LoVo (cell line): ENCODE measurements at regions not wholly inside any gene's neighbourhood (a gene's known extent, or its start where the extent isn't known, plus 50 kb on each side); places are given as distances from the start of the nearest gene placed in this dataset.
A peak's percentile ranks its signal among the peaks of the same experiment; 100 is the strongest.

Experiments
- DNase-seq: peaks from one replicate; pipeline ENCODE4 v3.0.0-alpha.2; 2016; ENCODE audit warnings: low spot score

DNA sequence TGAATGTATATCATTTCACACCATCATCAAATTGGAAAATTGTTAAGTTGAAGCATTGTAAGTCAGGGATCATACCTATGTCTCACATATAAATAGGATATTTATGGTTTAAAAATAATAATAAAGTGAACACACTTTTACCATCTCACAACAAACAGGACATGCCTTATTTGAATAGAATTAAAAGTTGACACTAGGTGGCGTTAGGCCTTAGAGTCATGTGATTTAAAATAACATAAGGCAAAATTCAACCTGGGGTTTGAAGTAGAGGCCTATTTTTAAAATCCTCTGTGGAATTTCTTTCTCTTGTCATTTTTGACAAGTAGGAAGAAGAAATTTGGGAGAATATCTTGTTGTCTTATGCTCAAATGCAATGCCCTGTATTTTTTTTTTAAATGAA lies 184.7 kb upstream of the PCDH15 start:
- DNase-seq, result peak; percentile 20

DNA sequence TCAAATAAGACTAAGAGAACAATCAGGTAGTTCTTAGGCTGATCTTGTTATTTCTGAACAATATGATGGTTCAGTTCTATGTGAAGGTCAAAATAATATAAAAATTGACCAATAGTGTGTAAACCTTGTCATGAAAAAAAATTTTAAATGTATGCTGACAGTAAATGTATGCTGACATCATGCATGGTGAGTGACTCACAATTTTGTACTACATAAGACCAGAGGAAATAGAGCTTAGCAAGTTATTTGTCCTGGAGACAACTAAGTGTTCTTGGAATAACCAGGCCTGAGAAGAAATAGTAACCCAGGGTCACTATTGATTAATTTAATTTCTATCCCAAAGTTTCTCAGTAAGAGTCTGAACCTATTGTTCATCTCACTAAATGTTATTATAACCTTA lies 182.2 kb upstream of the PCDH15 start:
- DNase-seq, result no peak

DNA sequence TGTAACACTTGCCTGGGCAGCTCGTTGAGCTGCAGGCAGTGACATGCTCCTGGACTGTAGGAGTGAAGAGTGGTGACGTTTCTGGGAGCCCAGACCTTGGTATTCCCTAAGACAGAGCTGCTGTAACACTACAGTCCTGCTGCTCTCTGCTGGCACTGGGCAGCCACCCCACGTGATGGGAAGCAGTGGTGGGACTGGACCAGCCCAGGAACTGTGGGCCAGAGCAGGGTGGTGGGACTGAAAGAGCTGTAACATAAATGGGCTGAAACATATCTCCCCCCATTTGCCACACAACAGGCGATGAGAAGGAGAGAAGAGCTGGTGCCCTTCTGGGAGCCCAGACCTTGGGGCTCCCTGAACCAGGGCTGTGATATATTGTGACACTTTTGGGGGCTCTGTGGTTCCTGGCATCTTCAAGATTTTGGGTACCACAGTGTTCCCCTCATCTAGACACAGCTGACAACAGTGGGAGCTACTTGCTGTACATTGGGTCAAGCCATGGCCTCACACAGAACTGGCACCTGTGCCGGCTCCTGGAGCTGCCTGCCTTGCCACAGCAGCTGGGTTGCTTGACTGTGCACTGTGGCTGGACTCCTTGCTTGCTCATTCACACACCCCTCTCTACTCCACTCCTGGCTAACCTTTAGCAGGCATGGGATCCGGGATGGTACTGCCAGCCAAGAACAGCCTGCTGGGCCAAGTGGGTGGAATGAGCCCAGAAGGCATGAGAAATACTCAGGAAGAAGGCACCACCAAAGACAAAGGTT lies 161.3 kb upstream of the PCDH15 start:
- DNase-seq, result no peak

DNA sequence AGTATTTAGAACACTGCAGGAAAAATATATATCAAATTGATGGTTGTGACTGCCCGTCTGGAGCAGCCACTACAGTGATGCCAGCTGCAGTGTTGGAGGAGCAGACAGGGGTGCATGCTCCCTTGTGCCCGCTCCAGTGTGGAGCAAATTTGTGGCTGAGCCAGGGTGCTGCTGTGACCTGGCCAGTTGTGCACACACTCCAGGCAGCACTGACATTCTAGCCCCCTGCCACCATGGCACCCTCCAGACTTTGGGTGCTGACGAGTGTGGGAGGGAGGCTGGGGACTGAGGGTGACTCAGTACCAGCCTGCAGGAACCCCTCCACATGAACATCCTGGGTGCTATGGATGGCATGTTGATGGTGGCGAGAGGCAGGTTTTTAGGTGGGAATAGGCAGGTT lies 160.0 kb upstream of the PCDH15 start:
- DNase-seq, result no peak

DNA sequence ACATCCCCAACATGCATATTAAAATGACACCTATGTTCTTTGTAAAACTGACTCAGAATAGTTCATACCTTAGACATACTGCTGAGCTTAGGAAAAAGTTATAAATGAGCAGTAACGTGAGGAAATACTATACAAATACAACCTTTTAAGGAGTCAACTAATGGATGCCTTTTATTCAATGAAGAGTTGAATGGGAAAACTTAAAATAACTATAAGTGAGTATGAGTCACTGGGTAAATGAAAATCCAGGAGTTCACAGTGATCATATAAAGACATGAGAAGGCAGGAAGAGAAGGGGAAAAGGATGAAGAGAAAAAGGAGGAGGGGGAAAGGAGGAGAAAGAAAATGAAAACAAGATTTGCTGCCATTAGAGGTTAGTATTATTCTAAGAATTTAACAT lies 157.8 kb upstream of the PCDH15 start:
- no peak for DNase-seq

DNA sequence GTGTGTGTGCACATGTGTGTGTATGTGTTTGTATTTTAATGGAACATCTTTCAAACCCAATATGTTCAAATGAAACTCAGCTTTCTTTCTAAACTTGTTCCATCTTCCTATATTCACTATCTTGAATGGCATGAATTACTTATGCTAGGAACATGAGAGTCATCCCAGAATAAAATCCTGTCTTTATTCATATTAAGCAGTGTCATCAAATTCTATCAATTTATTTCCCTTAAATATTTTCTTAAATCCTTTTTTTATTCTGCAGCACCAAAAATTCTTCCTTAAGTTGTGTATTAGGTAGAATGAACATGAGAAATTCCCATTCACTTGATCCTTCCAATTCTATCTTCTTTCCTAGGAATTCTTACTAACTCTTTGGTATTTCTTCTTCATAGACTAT lies 146.6 kb upstream of the PCDH15 start:
- DNase-seq, result no peak

DNA sequence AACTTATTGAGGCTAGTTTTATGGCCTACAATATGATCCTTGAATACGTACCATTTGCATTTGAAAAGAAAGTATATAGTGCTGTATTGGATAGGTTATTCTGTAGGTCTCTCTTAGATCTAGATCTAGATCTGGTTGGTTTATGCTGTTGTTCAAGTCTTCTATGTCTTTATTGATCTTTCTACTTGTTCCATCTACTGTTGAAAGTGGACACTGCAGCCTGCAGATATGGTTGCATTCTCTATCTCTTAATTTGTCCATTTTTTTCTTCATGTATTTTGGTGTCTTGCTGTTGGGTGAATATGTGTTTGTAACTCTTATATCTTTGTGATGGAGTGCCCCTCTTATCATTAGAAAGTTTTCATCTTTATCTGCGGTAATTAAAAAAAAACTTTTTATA lies 139.4 kb upstream of the PCDH15 start:
- no peak for DNase-seq

DNA sequence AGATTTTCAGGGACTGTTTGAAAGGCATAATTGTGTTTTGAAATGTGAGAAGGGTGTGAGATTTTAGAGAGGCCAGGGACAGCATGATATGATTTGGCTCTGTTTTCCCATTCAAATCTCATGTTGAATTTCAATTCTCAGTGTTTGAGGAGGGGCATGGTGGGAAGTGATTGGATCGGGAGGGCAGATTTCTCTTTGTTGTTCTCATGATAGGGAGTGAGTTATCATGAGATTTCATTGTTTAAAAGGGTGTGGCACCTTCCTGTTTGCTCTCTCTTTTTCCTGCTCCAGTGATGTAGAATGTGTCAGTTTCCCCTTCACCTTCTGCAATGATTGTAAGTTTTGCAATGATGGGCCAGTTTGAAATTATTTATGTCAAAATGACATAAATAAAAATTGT lies 113.0 kb upstream of the PCDH15 start:
- DNase-seq, result no peak

DNA sequence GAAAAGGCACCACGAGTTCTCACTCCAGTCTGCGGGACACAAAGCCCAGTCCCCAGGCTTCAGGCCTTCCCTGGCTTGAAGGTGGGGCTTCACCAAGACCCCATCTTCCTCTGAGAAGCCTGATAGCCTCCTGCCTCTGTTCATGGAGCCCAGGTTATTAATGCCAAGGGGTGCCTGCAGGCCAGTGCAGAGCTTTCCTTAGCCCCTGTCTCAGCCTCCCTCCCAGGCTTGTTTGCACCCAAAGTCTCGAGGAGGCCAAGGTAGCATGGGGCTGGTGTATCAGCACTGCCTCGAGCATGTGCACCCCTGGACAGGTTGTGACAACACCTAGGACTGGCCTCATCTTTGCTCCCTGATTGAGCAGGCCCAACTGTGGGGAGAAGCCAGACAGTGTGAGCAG lies 108.1 kb upstream of the PCDH15 start:
- DNase-seq, result no peak

DNA sequence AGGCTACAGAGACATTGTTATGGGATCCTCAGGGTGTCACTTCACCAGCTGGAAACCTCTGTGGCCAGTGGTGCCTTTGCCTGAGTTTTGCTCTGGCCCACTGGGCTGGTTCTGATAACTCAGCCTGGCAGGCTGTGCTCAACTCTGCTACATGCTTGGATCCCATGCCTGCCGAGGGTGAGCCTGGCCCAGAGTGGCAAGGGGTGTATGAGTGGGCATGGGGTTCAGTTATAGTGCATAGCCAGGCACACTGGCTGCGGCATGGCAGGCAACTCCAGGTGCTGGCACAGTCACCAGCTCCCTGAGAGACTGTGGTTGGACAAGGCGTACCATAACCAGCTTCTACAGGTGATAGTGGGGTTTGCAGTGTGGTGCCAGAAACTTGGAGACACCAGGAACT lies 107.0 kb upstream of the PCDH15 start:
- DNase-seq, result no peak

DNA sequence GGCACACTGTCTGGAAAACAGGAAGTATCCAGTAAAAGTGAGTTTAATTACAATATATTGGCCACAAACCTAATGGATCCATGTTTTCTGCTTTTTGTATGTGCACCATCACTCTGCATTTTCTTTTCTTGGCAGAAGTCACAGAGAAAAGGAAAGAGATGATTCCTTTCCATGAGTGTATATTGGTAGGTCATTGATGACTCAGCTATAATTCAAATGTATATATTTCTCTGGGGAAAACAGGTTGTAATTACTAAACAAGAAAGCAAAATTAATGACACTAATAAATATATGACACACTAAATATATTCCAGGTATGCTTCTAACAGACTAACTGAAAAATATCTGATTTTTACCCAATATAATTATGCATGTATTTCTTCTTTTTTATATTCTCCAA lies 105.9 kb upstream of the PCDH15 start:
- no peak for DNase-seq

DNA sequence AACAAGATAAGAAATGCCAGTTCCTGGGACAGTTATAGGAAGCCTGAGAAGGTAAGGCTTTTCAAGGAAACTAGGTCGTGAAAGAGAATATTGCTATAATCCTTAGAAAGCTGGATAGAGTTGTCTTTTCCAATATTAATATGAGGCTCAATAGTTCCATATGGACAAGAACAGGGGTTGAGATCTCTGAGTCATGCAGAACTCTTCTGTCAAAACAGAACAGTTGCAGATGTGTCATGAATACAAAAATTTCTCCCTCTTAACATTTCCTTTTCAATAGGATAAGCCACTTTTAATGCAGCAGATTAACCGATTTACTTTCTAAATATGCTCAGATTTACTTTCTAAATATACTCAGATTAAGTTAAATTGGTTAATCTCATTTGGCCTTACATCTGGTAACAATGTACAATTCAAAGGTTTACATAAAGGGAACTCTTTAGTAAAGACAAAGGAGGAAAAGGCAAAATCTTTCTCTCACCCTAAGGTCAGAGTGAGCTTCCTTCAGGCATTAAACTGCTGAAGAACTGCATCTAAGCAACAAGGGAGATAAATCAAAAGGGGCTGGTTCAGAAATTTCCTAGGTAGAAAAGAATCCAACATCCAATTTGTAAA lies 104.7 kb upstream of the PCDH15 start:
- no peak for DNase-seq

DNA sequence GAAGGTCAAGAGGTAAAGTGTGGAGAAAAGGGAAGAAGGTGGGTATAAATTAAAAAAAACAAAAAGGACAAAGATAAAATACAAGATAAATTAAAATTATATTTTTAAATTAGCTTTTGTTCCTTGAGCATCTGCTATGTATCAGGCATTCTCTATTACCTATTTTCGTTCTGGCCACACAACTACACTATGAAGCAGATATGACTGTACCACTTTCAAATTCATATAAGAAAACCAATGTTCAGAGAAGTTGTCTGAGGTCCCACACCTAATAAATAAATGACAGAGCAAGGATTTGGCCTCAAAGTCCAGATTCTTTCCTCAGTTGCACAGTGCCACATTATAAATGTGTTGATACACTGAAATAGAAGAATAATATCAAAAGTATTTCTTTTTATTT lies 103.8 kb upstream of the PCDH15 start:
- no peak for DNase-seq

DNA sequence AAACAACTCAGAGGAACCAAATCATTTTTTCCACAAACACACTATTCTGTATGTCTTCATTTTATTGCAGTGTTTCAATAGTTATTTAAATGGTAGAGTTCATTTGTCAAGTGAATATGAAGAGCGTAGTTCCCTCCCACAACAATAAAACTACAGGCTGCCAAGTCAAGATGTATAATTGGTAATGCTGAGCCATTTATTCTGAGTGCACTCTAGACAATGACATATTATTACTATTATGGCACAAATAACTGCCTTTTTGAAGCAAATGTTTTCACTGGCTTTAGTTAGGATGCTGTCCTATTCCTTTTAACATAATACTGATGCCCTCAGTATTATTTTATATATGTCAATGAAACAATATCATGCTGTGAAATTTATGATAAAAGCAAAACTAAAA lies 102.7 kb upstream of the PCDH15 start:
- DNase-seq, result no peak

DNA sequence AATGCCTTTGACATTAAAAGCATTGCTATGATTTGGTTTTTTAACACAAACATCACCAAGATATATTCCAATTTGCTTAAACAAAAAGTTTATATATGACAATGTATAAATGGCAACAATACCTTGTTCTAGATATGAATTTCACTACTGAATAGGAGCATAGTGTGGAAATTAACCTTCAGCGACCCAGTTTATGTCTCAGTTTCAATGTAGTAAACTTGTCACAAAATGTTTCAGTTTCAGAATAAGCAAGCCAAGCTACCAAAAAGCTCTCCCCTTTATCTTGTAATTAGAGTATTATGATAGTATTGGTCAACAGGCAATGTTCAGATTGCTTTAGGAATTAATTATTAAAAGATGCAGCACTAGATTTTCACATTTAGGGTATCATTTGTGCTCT lies 99.6 kb upstream of the PCDH15 start:
- no peak for DNase-seq

DNA sequence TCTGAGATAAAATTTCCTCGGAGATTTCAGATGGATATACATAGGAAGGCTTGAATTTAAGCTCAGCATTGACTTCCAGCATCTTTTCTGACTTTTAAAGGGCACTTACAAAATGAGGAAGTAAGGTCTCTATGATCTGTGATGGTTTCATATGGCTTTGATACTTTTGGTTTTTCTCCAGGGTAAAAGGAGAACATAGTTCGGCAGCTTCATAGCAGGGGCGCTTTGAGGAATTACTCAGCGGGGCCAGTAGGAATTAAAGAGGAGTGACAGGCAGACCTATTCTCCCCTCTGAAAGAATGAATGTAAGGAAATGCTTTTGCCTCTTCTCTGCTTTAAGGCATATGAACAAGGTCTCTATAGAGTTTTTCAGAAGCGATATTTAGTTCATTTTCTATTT lies 80.0 kb upstream of the PCDH15 start:
- no peak for DNase-seq

DNA sequence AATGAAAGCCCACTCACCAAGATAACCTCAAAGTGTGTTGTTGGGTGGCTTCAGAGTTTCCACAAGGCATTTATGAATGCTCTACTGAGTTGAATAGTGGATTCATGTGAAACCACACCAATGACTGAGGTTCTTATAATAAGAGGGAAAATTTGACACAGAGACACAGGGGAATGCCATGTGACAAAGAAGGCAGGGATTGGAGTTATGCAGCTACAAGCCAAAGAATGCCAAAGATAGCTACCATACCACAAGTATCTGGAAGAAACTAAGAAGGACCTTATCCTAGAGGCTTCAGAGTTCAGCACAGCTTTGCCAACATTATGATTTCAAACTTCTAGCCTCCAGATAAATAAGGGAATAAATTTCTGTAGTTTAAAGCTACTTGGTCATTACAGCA lies 68.0 kb upstream of the PCDH15 start:
- DNase-seq, result no peak

DNA sequence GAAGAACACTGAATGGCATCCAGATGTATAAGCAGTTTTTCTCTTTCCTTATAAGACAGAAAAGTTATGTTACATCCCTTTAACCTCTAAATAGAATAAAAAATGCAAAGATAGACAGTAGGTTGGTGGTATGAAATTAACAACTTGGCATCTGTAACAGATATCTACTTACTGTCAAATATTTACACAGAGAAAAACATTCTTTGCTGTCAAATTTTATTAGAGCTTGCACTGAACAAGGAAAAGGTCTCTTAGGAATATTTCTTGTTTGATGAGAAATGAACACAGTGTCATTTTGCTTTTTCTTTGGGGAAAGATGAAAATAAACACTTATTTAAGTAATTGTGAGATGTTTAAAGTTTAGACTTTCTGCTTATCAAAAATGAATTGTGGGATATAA lies 65.6 kb upstream of the PCDH15 start:
- DNase-seq, result no peak

DNA sequence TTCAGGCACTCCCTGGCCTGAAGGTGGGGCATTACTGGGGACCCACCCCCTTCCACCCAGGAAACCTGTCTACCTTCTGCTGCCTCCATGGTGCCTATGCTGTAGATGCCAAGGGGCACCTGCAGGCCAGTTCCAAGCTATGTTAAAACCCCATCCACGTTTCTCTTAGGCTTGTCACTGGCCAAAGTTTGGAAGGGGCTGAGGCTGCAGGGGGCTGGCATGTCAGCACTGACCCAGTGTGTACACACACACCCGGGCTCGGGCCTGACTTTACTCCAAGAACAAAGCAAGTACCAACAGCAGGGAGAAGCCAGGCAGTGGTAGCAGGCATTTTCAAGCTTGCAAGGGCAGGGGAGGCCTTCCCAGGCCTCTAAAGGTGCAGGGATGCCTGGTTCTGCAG lies 53.8 kb upstream of the PCDH15 start:
- no peak for DNase-seq

DNA sequence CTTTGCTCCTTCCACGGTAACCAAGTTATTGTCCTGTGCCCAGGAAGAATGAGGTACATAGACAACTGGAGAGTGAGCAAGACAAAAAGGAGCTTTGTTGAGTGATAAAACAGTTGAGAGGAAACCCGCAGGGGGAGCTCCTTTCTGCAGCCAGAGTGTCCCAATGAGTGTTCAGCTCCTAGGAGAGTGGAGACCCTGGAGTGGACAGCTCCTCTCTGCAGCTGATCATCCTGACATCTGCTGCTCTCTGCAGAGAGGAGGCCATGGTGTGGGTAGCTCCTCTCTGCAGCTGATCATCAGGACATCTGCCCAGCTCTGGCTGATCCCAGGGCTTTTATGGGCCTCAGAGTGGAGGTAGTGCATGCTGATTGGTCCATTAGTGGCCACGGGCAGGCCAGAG lies 53.4 kb upstream of the PCDH15 start:
- DNase-seq, result no peak

DNA sequence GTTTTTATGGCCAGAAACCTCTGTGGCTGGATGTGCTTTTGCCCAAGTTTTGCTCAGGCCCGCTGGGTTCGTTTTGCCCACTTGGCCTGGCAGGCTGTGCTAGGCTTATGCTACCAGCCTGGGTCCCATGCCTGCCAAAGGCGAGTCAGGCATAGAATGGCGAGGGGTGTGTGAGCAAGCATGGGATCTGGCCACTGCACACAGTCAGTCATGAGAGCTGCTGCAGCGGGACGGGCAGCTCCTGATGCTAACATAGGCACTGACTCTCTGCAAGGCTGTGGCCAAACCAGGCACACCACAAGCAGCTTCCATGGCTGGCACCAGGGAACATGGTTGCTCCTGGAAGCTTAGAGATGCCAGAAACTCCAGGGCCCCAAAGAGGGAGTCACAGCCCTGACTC lies 52.9 kb upstream of the PCDH15 start:
- no peak for DNase-seq
